GM19023 (cell line): ENCODE measurements at regions not wholly inside any gene's neighbourhood (a gene's known extent, or its start where the extent isn't known, plus 50 kb on each side); places are given as distances from the start of the nearest gene placed in this dataset.
"Not testable (repeated sequence)": the region's sequence is repeated elsewhere in the genome, so short reads cannot be mapped to it uniquely, and the experiment has no call there.

ENCODE experiments used
- ATAC-seq: cut with Tn5 transposase; IDR thresholded peaks from one replicate; pipeline ENCODE4 v1.9.1; 2021; ENCODE audit warnings: mild to moderate bottlenecking, moderate library complexity; ENCODE audit not compliant: unreplicated experiment

- ATAC-seq, result no peak
These were observed 426.5 kb downstream of the CD83 start for GRCh38 chr6:14543971-14544585.

GRCh38 chr6:14544666-14545065 is 427.1 kb downstream of the CD83 start:
- no peak for ATAC-seq

GRCh38 chr6:14545496-14545895 is 427.9 kb downstream of the CD83 start:
- ATAC-seq, result no peak

DNA sequence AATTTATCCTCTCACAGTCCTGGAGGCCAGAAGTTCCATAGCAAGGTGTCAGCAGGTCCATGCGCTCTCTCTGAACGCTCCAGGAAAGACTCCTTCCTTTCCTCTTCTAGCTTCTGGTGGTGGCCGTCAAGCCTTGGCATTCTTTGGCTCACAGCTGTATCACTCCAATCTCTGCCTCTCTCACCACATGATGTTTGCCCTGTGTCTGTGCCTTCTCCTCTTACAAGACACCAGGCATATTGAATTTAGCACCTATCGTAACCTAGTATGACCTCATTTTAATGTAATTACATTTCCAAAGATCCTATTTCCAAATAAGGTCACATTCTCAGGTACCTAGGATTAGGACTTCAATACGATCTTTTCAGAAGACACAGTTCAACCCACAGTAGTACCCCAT is 428.5 kb downstream of the CD83 start:
- ATAC-seq, result no peak

- no peak for ATAC-seq
These were observed 429.9 kb downstream of the CD83 start for GRCh38 chr6:14547284-14547998.

DNA sequence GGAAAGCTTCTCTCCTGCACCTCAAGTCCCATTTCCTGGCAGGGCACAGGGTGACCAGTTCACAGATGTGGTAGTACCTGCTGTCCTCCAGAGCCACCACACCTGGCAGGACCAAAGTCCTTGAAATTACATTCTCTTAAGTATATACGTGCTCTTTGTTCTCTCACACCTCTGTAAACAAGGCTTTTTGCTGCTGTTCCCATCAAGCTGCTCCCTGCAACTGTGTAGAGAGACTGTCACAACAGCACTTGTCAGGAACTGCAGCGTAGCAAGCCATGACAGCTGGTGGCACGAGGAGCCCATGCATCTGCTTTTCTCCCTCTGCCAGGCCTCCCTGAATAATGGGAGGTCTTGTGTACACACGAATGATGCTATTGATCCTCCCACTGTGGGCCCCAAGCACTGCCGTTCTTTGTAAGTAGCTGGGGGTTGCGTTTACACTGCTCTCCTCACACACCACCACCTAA is 431.8 kb downstream of the CD83 start:
- no peak for ATAC-seq

DNA sequence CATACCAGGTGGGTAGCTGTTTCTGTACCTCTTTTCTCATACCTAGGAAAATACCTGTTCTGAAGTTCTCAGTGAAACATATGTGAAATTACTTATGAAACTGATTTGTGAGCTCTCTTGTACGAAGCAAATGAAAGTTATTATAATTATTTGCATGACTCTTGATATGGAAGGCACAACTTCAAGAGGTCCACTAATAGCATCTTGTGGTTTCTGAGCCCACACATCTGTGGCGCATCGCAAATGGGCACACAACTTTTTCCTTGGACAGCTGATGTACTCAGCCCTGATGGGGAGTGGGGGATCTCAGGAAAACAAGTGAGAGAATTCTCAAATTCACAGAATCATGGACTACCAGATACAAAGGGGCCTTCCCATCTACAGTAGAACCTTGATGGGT is 432.3 kb downstream of the CD83 start:
- no peak for ATAC-seq

DNA sequence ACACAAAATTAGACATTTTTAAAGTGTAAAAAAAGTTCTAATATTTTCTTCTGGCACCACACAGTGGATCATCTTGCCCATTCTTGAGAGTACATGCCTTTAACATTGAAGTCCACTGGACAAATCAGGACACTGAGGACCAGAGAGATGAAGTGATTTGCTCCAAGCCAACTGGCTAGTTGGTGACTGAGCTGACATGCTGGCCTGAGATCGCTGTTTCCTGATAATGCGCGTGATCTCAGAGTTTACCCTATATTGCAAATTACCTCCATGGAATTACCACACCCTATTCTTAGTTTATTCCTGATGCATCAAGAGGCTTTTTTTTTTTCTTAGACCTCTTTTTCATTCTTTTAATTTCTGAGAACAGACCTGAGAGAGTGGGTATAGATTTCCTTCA is 432.8 kb downstream of the CD83 start:
- ATAC-seq, result no peak

GRCh38 chr6:14550822-14551221 is 433.2 kb downstream of the CD83 start:
- ATAC-seq, result no peak

DNA sequence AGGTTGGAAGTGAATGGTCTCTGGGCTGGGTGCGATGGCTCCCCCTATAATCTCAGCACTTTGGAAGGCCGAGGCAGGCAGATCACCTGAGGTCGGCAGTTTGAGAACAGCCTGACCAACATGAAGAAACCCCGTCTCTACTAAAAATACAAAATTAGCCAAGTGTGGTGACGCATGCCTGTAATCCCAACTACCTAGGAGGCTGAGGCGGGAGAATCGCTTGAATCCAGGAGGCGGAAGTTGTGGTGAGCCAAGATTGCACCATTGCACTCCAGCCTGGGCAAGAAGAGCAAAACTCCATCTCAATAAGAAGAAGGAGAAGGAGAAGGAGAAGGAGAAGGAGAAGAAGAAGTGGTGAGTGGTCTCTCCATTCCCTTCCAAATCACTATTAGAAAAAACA is 434.0 kb downstream of the CD83 start:
- not testable (repeated sequence) for ATAC-seq

- no peak for ATAC-seq
These were observed 435.3 kb downstream of the CD83 start for GRCh38 chr6:14552891-14553290.

GRCh38 chr6:14553515-14553914 is 435.9 kb downstream of the CD83 start:
- ATAC-seq, result no peak

- no peak for ATAC-seq
These were observed 438.2 kb downstream of the CD83 start for GRCh38 chr6:14555804-14556203.

DNA sequence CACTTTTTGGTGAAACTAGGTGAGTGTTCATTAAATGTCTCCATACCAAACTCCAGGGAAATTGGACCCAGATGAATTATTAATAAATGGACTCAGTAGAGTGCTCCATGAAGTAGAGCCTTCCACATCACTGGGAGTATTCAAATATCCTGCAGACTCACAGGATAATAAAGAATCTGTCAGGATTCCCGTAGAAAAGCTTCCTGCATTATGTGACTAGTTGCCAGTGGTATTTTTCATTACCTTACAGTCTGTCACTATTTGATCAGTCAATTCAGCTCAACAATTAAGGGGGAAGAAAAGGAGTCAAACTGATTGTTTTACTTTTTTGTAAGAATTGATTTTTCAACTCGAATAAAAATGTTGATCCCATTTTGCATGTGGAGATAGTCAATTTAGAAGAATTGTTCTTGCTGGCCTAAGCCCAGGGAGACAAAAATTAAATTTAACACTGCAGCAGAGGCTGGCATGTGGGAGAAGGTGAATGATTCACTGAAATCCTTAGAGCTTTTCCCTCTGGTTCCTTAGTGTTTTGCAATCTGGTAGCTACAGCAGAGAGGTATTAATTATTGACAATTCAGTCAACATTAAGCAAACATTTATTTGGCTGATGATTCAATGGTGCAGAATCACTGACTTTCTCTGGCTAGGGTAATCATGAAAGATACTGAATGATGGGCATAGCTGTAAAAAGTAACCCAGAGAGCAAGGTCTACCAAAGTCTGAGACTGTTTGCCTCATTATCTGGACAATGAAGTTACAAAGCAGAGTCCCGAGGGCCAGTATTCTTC is 442.4 kb downstream of the CD83 start:
- no peak for ATAC-seq

DNA sequence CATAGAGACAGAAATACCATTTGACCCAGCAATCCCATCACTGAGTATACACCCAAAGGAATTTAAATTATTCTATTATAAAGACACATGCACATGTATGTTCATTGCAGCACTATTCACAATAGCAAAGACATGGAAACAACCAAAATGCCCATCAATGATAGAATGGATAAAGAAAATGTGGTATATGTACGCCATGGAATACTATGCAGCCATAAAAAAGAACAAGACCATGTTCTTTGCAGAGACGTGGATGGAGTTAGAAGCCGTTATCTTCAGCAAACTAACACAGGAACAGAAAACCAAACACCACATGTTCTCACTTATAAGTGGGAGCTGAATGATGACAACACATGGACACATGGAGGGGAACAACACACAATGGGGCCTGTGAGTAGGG is 444.0 kb downstream of the CD83 start:
- not testable (repeated sequence) for ATAC-seq

DNA sequence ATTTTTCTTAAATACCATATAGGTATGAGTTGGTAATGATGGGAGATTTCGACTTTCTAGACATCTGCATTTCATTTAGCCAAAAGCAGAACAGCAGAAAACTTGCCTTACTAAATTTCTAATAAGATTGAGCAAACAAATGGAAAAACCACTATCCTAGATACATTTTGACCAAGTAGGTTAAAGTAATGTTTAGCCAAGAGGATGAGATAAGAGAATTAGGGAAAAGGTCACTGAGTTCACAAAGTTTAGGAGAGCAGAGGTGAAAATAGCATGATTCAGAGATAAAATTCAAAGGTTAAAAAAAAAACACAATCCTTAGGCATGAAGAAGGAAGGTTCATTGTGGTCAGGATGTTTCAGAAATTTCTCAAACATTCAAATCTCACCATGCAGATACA is 450.3 kb downstream of the CD83 start:
- ATAC-seq, result no peak

- ATAC-seq, result no peak
These were observed 451.8 kb downstream of the CD83 start for GRCh38 chr6:14569394-14569793.

DNA sequence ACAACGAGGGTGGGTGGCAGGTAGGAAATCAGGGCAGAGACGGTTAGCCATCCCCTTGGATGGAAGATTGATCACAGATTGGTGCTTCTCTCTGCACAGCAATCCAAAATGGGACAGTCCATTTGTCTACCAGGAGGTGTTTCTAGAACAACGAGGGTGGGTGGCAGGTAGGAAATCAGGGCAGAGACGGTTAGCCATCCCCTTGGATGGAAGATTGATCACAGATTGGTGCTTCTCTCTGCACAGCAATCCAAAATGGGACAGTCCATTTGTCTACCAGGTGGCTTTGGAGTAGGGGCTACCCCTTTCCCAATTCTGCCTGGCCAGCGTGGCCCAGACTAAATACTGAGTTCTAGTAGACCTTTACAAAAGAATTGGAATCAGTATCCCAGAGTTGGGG is 452.3 kb downstream of the CD83 start:
- not testable (repeated sequence) for ATAC-seq

GRCh38 chr6:14571001-14571400 is 453.4 kb downstream of the CD83 start:
- ATAC-seq, result no peak

- ATAC-seq, result no peak
These were observed 454.2 kb downstream of the CD83 start for GRCh38 chr6:14571746-14572145.

DNA sequence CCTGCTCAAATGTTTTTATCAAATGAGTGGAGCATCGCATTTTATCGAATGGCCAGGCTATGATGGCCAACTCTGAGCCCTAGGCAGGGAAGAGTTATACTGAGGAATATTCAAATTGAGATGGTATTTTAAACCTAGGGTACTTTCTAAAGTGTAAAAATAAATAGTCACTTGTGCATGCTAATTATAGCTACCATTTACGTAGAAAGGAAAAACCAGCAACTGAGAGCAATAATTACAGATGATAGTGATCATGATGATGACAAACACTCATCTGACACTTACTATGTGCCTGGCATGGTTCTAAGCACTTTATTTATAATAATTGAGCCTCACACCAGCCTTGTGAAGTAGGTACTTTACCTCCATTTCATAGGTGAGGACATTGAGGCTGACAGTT is 455.7 kb downstream of the CD83 start:
- ATAC-seq, result no peak
